MCF 10A (cell line): ENCODE measurements at regions not wholly inside any gene's neighbourhood (a gene's known extent, or its start where the extent isn't known, plus 50 kb on each side); places are given as distances from the start of the nearest gene placed in this dataset.

Experiments used
- BruUV-seq: library from RNA; stranded (reverse); fragments of 400-500 nt; replicated peaks from 2 replicates; lab custom pipeline; 2021; lab: Mats Ljungman, UMichigan
- CTCF ChIA-PET: fragments of 300-600 bp; sonication (Branson Sonifier 250); formaldehyde crosslinking; extraction: SDS; loops from one replicate; lab custom pipeline; 2021; ENCODE audit warnings: antibody characterized with exemption, inconsistent platforms; lab: Yijun Ruan, JAX
- POLR2A ChIA-PET: fragments of 300-600, 350-650 bp; sonication (Branson Sonifier 250); formaldehyde crosslinking; extraction: SDS; loops from one replicate; lab custom pipeline; 2020; ENCODE audit warnings: antibody characterized with exemption, inconsistent platforms; lab: Yijun Ruan, JAX
- DNase-seq: peaks from one replicate; pipeline ENCODE4 v3.0.0-alpha.2; 2018; ENCODE audit not compliant: unreplicated experiment
- H3K27ac Mint-ChIP-seq: one replicate; pipeline ENCODE4 v1.8.0; 2022; ENCODE audit warnings: mild to moderate bottlenecking, low read depth, mixed read lengths; ENCODE audit not compliant: unreplicated experiment
- H3K27me3 Mint-ChIP-seq: one replicate; pipeline ENCODE4 v1.8.0; 2022; ENCODE audit warnings: mixed read lengths; ENCODE audit not compliant: insufficient read depth, unreplicated experiment
- H3K36me3 Mint-ChIP-seq: one replicate; pipeline ENCODE4 v1.8.0; 2022; ENCODE audit warnings: mild to moderate bottlenecking, moderate library complexity, mixed read lengths; ENCODE audit not compliant: insufficient read depth, unreplicated experiment
- H3K4me1 Mint-ChIP-seq: one replicate; pipeline ENCODE4 v1.8.0; 2022; ENCODE audit warnings: mixed read lengths; ENCODE audit not compliant: insufficient read depth, unreplicated experiment
- H3K4me3 Mint-ChIP-seq: one replicate; pipeline ENCODE4 v1.8.0; 2022; ENCODE audit warnings: mild to moderate bottlenecking, moderate library complexity, mixed read lengths; ENCODE audit not compliant: unreplicated experiment
- H3K9me3 Mint-ChIP-seq: one replicate; pipeline ENCODE4 v1.8.0; 2022; ENCODE audit warnings: mixed read lengths; ENCODE audit not compliant: unreplicated experiment
- CTCF ChIP-seq: fragments of 200-600 bp; IDR thresholded peaks from one replicate; pipeline ENCODE4 v1.8.0; 2022; ENCODE audit warnings: antibody characterized with exemption, mild to moderate bottlenecking; ENCODE audit not compliant: unreplicated experiment
- intact Hi-C: fragments of 100-400 bp; cut with micrococcal nuclease; formaldehyde crosslinking; loops from 2 replicates; pipeline ENCODE4 v1.14.1; 2022

DNA sequence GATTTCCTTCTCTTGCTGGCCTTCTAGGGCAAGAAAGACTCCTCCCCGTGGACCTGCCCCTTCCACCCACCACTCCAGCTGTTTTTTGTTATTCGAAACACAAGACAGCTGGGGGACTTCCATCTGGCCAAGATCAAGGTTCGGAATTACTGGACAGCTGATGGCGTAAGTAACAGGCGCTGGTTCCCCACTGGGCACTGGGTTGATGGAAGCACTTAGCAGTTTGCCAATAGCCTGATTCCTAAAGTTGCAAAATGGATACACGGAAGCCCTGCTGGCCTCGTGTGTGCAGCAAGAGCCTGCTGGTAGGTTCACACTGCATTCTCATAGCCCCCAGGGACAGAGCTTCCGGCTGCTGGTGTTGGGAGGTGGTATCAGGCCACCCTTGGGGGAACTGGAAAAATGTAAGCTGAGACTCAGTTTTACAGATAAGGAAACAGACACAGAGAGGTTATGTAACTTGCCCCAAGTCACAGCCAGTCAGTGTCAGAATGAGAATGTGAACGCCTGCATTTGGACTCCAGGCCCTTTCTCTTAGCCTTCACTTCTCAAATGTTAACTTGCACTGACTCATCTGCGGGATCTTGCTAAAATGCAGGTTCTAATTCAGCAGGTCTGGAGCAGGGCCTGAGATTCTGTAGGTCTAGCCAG is 171.7 kb downstream of the KATNIP start:
- H3K27ac Mint-ChIP-seq = no peak overlapping the region
- ChIA-PET CTCF (interaction anchor here (0.6 kb wide), 1 partner anchor 21 kb away, joined by 3 read pairs; no protein-coding TSS in a partner anchor), POLR2A (no interaction called here)
- H3K36me3 Mint-ChIP-seq = peaks cover 5% of the 10 kb centered on the region
- no peaks in the 10 kb centered on the region for H3K27me3 Mint-ChIP-seq
- H3K4me3 Mint-ChIP-seq = no peak overlapping the region
- H3K9me3 Mint-ChIP-seq = no peaks in the 10 kb centered on the region
- no peak for TF ChIP-seq CTCF
- intact Hi-C loops = no loop called here
- DNase-seq = no peak
- no TSS peak for BruUV-seq
- peaks cover 5% of the 10 kb centered on the region for H3K4me1 Mint-ChIP-seq

DNA sequence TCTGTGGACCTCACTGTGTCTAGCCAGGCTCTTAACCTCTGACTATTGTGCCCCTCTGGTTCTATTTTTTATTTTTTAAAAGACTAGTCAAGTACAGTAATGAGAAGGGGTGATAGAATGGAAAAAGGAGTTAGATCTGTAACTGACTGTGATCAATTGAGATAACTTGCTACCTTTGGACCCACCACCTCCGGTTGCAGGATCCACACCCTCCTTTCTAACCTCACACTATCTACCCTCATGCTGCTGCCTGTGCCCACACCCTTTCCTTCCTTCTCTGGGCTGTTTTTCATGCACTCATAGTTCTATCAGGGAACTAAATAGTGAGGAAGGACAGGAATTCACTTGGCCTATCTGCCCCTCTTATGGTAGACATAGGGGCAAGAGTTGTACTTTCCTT is 172.3 kb downstream of the KATNIP start:
- CTCF ChIA-PET = no interaction called here
- intact Hi-C loops = no loop called here
- TF ChIP-seq CTCF = no peak
- H3K36me3 Mint-ChIP-seq = peaks cover 5% of the 10 kb centered on the region
- peaks cover 8% of the 10 kb centered on the region for H3K4me1 Mint-ChIP-seq
- no peak overlapping the region for H3K4me3 Mint-ChIP-seq
- BruUV-seq = no TSS peak
- POLR2A ChIA-PET = no interaction called here
- H3K27ac Mint-ChIP-seq = no peak overlapping the region
- DNase-seq = no peak
- H3K27me3 Mint-ChIP-seq = no peaks in the 10 kb centered on the region
- H3K9me3 Mint-ChIP-seq = no peaks in the 10 kb centered on the region

DNA sequence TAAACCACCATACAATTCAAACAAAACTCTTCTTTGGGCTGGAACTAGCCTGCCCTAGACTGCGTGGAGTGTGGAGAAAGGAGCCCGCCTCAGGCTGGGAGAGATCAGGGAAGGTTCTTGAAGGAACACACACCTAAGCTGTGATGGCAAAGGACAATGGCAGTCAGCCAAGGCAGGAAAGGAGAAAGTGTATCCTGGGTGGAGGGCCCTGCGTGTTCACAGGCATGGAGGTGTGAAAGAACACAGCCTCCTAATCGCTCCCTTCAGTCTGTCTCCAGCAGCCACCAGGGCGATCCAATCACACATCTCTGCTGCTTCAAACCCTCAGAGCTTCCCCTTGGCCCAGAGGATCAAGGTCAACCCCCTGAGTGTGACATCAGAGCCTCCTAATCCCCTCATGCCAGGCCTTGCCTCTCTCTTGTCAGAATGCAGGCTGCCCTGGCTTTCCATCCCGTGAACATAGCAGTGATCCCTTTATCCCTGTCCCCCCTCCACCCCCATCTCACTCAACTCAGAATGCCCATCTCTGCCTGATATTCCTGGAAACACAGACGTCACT is 173.0 kb downstream of the KATNIP start:
- BruUV-seq = no TSS peak

More for the DNA sequence above, 173.0 kb downstream of the KATNIP start:
- peaks cover 5% of the 10 kb centered on the region for H3K36me3 Mint-ChIP-seq
- TF ChIP-seq CTCF = no peak
- ChIA-PET POLR2A (no interaction called here), CTCF (no interaction called here)
- no peak for DNase-seq
- no peak overlapping the region for H3K27ac Mint-ChIP-seq
- no peaks in the 10 kb centered on the region for H3K27me3 Mint-ChIP-seq
- no peak overlapping the region for H3K4me3 Mint-ChIP-seq
- peaks cover 8% of the 10 kb centered on the region for H3K4me1 Mint-ChIP-seq
- intact Hi-C loops = no loop called here
- H3K9me3 Mint-ChIP-seq = no peaks in the 10 kb centered on the region
